ENCODE measurements at regions not wholly inside any gene's neighbourhood (a gene's known extent, or its start where the extent isn't known, plus 50 kb on each side); places are given as distances from the start of the nearest gene placed in this dataset.
A peak's percentile ranks its signal among the peaks of the same experiment; 100 is the strongest.

DNA sequence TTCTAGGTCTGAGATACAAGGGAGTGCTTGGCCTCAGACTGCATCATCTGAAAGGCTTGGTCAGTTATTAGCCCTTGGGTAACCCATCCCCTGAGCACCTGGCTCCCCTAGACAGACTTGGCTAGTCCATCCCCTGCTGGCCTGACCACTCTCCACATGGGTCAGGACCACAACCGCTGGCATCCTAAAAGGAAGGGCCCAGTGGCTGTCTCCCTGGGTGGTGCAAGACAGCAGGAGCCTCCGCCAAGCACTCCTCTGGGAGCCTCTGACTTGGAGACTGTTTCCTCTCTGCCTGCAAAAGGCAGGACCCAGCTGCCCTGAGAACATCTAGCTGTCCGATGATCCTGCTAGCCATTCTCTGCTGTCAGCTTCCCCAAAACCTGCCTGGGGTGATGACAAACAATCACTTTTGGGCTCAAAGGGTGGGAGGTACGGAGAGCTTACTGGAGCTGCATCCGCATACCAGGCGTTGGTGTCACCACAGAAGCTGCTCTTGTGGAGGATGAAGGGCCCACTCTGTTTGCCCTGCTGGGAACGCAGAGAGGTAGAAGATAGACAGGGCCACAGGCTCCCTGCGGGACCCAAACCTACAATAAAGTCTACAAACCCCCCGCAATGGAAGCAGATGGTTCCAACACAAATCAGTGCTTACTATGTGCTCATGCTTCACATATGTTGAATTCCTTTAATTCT lies 108.0 kb upstream of the PRR20G start:
- H3K36me3 Mint-ChIP-seq: no peaks in the 10 kb centered on the region
- H3K27ac Mint-ChIP-seq: no peak overlapping the region
- H3K9me3 Mint-ChIP-seq: peaks cover 0 to 15% (median 3%) of the 10 kb centered on the region in 7 donors
- H3K27me3 Mint-ChIP-seq: peaks cover 11 to 23% (median 22%) of the 10 kb centered on the region in 3 donors
- ATAC-seq (ENCODE audit: low read depth in 2 of 2) (no peak), DNase-seq (no peak)
- no peak overlapping the region for H3K4me3 Mint-ChIP-seq
- H3K4me1 Mint-ChIP-seq: no peaks in the 10 kb centered on the region

DNA sequence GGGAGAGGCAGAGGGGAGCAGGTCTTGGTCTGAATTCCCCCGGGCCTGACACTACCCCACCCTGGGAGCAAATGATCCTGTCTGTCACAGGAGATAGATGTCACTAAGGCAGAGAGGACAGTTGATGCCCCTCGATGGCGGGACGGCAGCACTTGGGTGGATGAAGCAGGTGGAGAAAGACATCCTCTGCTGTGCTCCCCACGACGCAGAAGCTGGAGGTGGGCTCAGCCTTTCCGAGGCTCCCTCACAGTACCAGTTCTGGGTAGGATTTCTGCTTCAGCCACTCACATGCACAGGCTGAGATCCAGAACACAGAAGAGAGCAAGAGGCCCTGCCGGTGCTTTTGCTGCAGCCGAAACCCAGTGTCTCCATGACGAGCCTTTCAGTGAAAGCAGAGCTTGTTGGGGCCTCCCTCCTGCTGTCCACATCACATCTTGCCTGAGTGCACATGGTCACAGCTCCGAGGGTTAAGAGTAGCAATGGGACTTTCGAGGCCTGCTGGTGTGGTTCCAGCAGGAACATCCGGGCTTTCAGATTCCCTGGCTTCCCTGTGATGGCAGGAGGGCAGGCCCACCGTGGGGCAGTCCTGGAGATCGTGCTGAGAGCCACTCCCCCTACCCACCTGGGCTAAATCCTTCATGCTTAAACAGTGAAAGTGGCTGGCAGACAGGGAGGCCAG lies 107.3 kb upstream of the PRR20G start:
- no peak for ATAC-seq (ENCODE audit: low read depth in 2 of 2)
- H3K36me3 Mint-ChIP-seq: no peaks in the 10 kb centered on the region
- H3K9me3 Mint-ChIP-seq: peaks cover 0 to 9% (median 2%) of the 10 kb centered on the region in 7 donors
- no peak overlapping the region for H3K27ac Mint-ChIP-seq
- H3K4me1 Mint-ChIP-seq: no peaks in the 10 kb centered on the region
- H3K27me3 Mint-ChIP-seq: peaks cover 11 to 28% (median 23%) of the 10 kb centered on the region in 3 donors
- DNase-seq: no peak
- H3K4me3 Mint-ChIP-seq: no peak overlapping the region

DNA sequence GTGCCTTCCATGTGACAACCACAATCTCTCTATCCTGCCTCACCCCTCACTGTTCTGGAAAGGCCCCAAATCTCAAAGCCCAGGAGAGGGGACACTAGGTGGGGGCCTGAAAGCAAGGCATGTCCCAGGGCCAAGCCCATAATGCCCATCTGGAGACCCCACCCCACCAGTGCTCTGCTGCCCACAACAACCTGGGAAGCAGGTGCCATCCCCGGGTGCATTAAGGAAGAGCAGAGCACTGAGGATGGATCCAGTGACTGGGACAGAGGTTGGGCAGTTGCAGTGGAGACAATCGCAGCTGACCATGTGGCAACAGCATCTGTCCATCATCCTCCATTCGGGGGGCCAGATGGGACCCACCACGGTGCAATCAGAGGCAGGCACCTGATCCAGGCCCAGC lies 106.2 kb upstream of the PRR20G start:
- DNase-seq: no peak
- Mint-ChIP-seq H3K27me3 (peaks cover 18 to 34% (median 30%) of the 10 kb centered on the region in 3 donors), H3K27ac (no peak overlapping the region), H3K9me3 (peaks cover 0 to 9% (median 0%) of the 10 kb centered on the region in 7 donors), H3K36me3 (no peaks in the 10 kb centered on the region), H3K4me3 (no peak overlapping the region), H3K4me1 (no peaks in the 10 kb centered on the region)
- no peak for ATAC-seq (ENCODE audit: low read depth in 2 of 2)

DNA sequence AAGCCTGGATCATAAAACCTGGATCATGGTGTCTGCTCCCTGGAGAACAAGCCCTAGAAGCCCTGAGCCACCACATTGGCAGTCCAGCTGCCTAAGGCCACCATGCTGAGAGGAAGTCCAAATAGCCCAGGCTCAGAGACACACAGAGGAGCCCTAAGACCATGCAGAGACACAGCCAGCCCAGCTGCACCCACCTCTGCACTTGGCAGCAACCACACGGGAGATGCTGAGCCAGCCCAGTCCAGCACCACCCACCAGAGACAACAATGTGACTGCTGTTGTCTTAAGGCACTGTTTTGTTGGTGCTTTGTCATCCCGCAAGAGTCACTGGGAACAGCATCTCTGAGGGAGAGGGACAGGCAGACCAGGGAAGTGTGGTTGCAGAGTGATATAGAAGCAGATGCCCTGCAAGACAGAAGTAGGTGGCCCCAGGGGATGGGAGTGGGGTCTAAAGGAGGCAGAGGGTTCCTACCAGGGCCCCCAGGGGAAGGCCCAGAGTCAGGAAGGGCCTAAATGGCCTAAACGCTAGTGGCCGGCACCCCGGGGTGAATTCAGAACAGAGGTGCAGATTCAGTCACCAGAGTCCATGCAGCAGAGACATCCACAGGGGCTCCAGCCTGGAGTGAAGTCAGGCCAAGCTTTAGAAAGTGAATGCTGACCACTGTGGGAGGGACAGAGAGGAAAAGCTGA lies 105.4 kb upstream of the PRR20G start:
- peaks cover 0 to 3% (median 0%) of the 10 kb centered on the region in 7 donors for H3K9me3 Mint-ChIP-seq
- DNase-seq (no peak), ATAC-seq (ENCODE audit: low read depth in 2 of 2) (no peak)
- peaks cover 18 to 36% (median 33%) of the 10 kb centered on the region in 3 donors for H3K27me3 Mint-ChIP-seq
- no peaks in the 10 kb centered on the region for H3K4me1 Mint-ChIP-seq
- H3K36me3 Mint-ChIP-seq: no peaks in the 10 kb centered on the region
- peak overlapping the region in 1 of 6 donors; percentile 89 for H3K27ac Mint-ChIP-seq
- no peak overlapping the region for H3K4me3 Mint-ChIP-seq

DNA sequence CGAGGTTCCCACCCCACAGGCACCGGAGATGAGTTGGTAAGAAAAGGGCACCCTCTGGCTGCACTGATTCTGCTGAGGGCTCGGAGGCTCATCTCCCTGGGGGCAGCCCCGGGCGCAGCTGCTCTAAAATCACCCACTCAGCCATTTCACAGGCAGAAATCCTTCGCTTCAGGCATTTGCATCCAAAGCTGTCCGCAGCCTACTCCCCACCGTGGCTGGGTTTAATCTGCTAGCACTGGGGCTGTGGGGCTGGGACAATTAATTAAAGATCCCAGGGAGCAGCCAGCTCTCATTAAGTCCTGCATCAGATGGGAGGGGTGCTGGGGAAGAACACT lies 104.3 kb upstream of the PRR20G start:
- peaks cover 13 to 47% (median 41%) of the 10 kb centered on the region in 3 donors for H3K27me3 Mint-ChIP-seq
- no peak for DNase-seq
- no peak for ATAC-seq (ENCODE audit: low read depth in 2 of 2)
- H3K36me3 Mint-ChIP-seq: no peaks in the 10 kb centered on the region
- no peak overlapping the region for H3K4me3 Mint-ChIP-seq
- no peak overlapping the region for H3K27ac Mint-ChIP-seq
- peaks cover 0 to 2% (median 0%) of the 10 kb centered on the region in 7 donors for H3K9me3 Mint-ChIP-seq
- H3K4me1 Mint-ChIP-seq: no peaks in the 10 kb centered on the region

GRCh38 chr3:127391436-127392155 lies 103.8 kb upstream of the PRR20G start:
- H3K9me3 Mint-ChIP-seq: peaks cover 0 to 2% (median 0%) of the 10 kb centered on the region in 7 donors
- DNase-seq (no peak), ATAC-seq (ENCODE audit: low read depth in 2 of 2) (no peak)
- H3K27me3 Mint-ChIP-seq: peaks cover 8 to 47% (median 39%) of the 10 kb centered on the region in 3 donors
- H3K4me3 Mint-ChIP-seq: no peak overlapping the region
- H3K36me3 Mint-ChIP-seq: no peaks in the 10 kb centered on the region
- H3K27ac Mint-ChIP-seq: no peak overlapping the region
- H3K4me1 Mint-ChIP-seq: no peaks in the 10 kb centered on the region

DNA sequence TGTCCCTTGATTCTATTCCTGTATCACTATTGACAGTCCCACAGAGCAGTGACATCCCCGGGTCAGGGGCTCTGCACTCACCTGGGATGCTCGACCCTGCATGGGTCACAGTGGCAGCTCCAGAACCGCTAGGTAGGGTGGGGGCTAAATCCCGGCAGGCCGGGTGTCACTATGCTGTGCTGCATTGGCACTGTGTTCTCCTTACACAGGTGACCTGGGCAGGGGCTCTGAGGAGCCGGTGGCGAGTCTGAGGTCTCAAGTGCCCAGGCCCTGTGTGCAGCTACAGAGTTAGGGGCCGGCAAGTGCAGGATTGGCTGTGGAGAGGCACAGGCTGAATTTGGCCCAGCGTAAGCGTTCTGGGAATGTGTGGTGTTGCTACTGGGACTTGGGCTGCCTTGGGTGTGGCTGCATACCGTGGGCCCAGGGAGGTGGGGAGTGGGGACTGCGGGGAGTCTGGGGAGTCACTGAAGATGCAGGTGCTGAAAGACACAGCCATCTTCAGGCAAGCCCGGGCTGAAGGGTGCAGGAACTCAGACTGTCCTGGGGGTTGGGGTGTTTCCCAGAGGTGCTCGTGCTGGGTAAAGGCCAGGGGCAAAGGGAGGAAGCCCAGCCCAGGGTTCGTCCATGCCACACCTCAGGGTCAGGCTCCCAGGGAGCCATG lies 102.6 kb upstream of the PRR20G start:
- Mint-ChIP-seq H3K4me3 (no peak overlapping the region), H3K36me3 (no peaks in the 10 kb centered on the region), H3K9me3 (no peaks in the 10 kb centered on the region), H3K27ac (no peak overlapping the region), H3K27me3 (peaks cover 6 to 41% (median 31%) of the 10 kb centered on the region in 3 donors), H3K4me1 (no peaks in the 10 kb centered on the region)
- DNase-seq: no peak
- no peak for ATAC-seq (ENCODE audit: low read depth in 2 of 2)

DNA sequence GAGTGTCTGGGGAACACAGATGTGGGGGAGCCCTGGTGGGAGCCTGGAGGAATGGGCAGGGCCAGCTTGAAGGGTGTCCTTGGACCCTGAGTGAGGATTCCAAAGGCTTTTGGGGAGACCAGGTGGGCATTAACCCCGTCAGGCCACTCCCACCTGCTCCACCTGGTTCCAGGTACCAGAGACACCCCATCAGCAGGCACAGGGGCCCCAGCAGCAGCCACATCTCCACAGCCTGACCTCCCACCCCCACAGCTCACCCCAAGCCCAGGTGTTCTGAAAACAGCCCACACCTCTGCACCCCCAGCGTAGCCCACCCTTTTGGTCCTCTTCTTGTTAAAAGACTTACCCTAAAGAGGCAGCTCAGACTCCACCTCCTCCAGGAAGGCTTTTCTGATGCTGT lies 102.1 kb upstream of the PRR20G start:
- no peak for ATAC-seq (ENCODE audit: low read depth in 2 of 2)
- Mint-ChIP-seq H3K27me3 (peaks cover 6 to 38% (median 31%) of the 10 kb centered on the region in 3 donors), H3K9me3 (no peaks in the 10 kb centered on the region), H3K36me3 (no peaks in the 10 kb centered on the region), H3K27ac (no peak overlapping the region), H3K4me1 (no peaks in the 10 kb centered on the region), H3K4me3 (no peak overlapping the region)
- no peak for DNase-seq

GRCh38 chr3:127389420-127389819 lies 101.6 kb upstream of the PRR20G start:
- ATAC-seq (ENCODE audit: low read depth in 2 of 2) (no peak), DNase-seq (no peak)
- Mint-ChIP-seq H3K27me3 (peaks cover 6 to 33% (median 31%) of the 10 kb centered on the region in 3 donors), H3K9me3 (no peaks in the 10 kb centered on the region), H3K4me1 (no peaks in the 10 kb centered on the region), H3K4me3 (no peak overlapping the region), H3K27ac (no peak overlapping the region), H3K36me3 (no peaks in the 10 kb centered on the region)

DNA sequence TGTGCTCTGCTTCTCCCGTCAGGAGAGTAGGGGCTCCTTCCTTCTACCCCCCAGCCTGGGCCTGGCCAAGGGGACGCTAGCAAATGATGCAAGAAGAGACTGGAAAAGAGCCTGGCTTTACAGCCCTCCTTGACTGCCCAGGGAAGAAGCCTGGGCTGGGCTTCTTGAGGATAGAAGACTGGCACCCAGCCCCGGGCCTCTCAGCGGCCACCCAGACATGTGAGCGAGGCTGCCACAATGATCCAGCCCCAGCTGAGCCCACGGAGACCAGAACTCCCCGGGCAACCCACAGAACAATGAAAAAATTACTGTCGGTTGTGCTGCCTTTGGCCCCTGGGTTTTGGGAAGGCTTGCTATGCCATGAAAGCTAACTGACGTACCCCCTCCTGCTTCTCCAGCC lies 100.6 kb upstream of the PRR20G start:
- no peak for DNase-seq
- Mint-ChIP-seq H3K4me1 (no peaks in the 10 kb centered on the region), H3K4me3 (no peak overlapping the region), H3K36me3 (no peaks in the 10 kb centered on the region), H3K27ac (no peak overlapping the region), H3K27me3 (peaks cover 9 to 30% (median 29%) of the 10 kb centered on the region in 3 donors), H3K9me3 (peaks cover 0 to 2% (median 0%) of the 10 kb centered on the region in 7 donors)
- ATAC-seq (ENCODE audit: low read depth in 2 of 2): no peak

- Mint-ChIP-seq H3K4me3 (no peak overlapping the region), H3K4me1 (no peaks in the 10 kb centered on the region), H3K9me3 (peaks cover 0 to 7% (median 0%) of the 10 kb centered on the region in 7 donors), H3K36me3 (no peaks in the 10 kb centered on the region), H3K27ac (no peak overlapping the region), H3K27me3 (peaks cover 9 to 24% (median 21%) of the 10 kb centered on the region in 3 donors)
- ATAC-seq (ENCODE audit: low read depth in 2 of 2): no peak
- no peak for DNase-seq
These were observed 99.8 kb upstream of the PRR20G start for GRCh38 chr3:127387556-127388153.

GRCh38 chr3:127387119-127387518 lies 99.3 kb upstream of the PRR20G start:
- Mint-ChIP-seq H3K4me3 (no peak overlapping the region), H3K4me1 (no peaks in the 10 kb centered on the region), H3K36me3 (no peaks in the 10 kb centered on the region), H3K27me3 (peaks cover 9 to 24% (median 18%) of the 10 kb centered on the region in 3 donors), H3K27ac (no peak overlapping the region), H3K9me3 (peaks cover 0 to 7% (median 0%) of the 10 kb centered on the region in 7 donors)
- DNase-seq (no peak), ATAC-seq (ENCODE audit: low read depth in 2 of 2) (no peak)

GRCh38 chr3:127386490-127386889 lies 98.6 kb upstream of the PRR20G start:
- ATAC-seq (ENCODE audit: low read depth in 2 of 2) (no peak), DNase-seq (no peak)
- Mint-ChIP-seq H3K27me3 (peaks cover 9 to 24% (median 18%) of the 10 kb centered on the region in 3 donors), H3K9me3 (peaks cover 0 to 7% (median 4%) of the 10 kb centered on the region in 7 donors), H3K27ac (no peak overlapping the region), H3K4me1 (no peaks in the 10 kb centered on the region), H3K36me3 (no peaks in the 10 kb centered on the region), H3K4me3 (no peak overlapping the region)

All from naive B cell (primary cell).